BE2C (cell line): ENCODE measurements at regions not wholly inside any gene's neighbourhood (a gene's known extent, or its start where the extent isn't known, plus 50 kb on each side); places are given as distances from the start of the nearest gene placed in this dataset.

Experiments used
- DNase-seq: peaks from one replicate; pipeline ENCODE4 v3.0.0-alpha.2; 2020
- H3K27me3 ChIP-seq: fragments of 250-450 bp; sonication (Bioruptor Pico); 2 replicates; pipeline ENCODE4 v1.5.1; 2020; ENCODE audit warnings: mild to moderate bottlenecking
- H3K36me3 ChIP-seq: fragments of 250-450 bp; sonication (Bioruptor Pico); 2 replicates; pipeline ENCODE4 v1.5.1; 2020; ENCODE audit warnings: mild to moderate bottlenecking
- H3K4me1 ChIP-seq: fragments of 250-450 bp; sonication (Bioruptor Pico); 2 replicates; pipeline ENCODE4 v1.5.1; 2020
- H3K4me3 ChIP-seq: 2 replicates; pipeline ENCODE4 v1.5.1; 2011; ENCODE audit warnings: low read depth, low read length
- H3K9me3 ChIP-seq: fragments of 250-450 bp; sonication (Bioruptor Pico); 2 replicates; pipeline ENCODE4 v1.5.1; 2020
- CTCF ChIP-seq: IDR thresholded peaks from 2 replicates; pipeline ENCODE4 v1.5.1; 2012; ENCODE audit warnings: mild to moderate bottlenecking, low read depth, low read length

GRCh38 chr16:13633391-13633861, 286.5 kb upstream of the ERCC4 start:
- no peak for DNase-seq
- Histone ChIP-seq H3K9me3 (no peaks in the 10 kb centered on the region), H3K27me3 (no peaks in the 10 kb centered on the region), H3K4me1 (no peaks in the 10 kb centered on the region), H3K4me3 (no peak overlapping the region), H3K36me3 (no peaks in the 10 kb centered on the region)
- no peak for TF ChIP-seq CTCF

DNA sequence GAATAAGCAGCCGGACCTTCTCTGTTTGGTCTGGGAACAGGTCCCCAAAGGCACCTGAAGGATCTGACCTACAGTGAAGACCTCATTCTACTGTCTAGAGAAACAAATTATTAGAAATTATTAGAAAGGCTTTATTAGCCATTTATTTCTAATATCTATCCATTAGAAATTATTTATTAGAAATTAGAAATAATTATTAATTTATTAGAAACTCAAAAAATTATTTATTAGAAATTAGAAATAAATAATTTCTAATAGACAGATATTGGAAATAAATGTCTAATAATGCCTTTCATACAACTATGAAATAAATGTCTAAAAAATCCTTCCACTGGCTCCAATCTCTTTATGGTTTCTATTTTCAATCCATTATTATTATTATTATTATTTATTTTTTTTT, 285.7 kb upstream of the ERCC4 start:
- no peaks in the 10 kb centered on the region for H3K27me3 ChIP-seq
- H3K4me3 ChIP-seq, result no peak overlapping the region
- no peak for TF ChIP-seq CTCF
- no peak for DNase-seq
- H3K36me3 ChIP-seq, result no peaks in the 10 kb centered on the region
- no peaks in the 10 kb centered on the region for H3K4me1 ChIP-seq
- H3K9me3 ChIP-seq, result no peaks in the 10 kb centered on the region

DNA sequence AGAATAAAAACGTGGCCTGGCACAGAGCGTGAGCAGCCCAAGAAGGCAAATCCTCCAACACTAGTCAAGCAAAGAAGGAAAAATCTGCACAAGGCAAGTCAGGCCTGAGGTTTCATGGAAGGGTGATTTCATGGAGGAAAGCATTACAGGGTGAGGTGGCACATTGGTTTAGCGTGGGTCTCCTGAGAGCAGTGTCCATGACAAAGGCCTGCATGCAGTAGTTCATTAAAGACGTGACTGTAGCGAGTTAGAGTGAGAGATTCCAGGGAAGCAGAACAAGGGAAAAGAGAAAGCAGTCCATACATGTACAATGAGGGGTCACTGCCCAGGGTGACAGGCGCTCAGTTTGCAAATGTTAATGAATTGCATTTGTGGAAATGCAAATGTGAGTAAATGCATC, 285.0 kb upstream of the ERCC4 start:
- no peaks in the 10 kb centered on the region for H3K36me3 ChIP-seq
- H3K27me3 ChIP-seq, result no peaks in the 10 kb centered on the region
- no peaks in the 10 kb centered on the region for H3K4me1 ChIP-seq
- H3K9me3 ChIP-seq, result no peaks in the 10 kb centered on the region
- DNase-seq, result no peak
- no peak for TF ChIP-seq CTCF
- no peak overlapping the region for H3K4me3 ChIP-seq

GRCh38 chr16:13638218-13638617, 281.7 kb upstream of the ERCC4 start:
- no peak overlapping the region for H3K4me3 ChIP-seq
- H3K9me3 ChIP-seq, result no peaks in the 10 kb centered on the region
- DNase-seq, result no peak
- H3K27me3 ChIP-seq, result no peaks in the 10 kb centered on the region
- TF ChIP-seq CTCF, result no peak
- no peaks in the 10 kb centered on the region for H3K4me1 ChIP-seq
- no peaks in the 10 kb centered on the region for H3K36me3 ChIP-seq

GRCh38 chr16:13643412-13643811, 276.5 kb upstream of the ERCC4 start:
- TF ChIP-seq CTCF, result no peak
- H3K4me1 ChIP-seq, result no peaks in the 10 kb centered on the region
- H3K27me3 ChIP-seq, result no peaks in the 10 kb centered on the region
- H3K36me3 ChIP-seq, result no peaks in the 10 kb centered on the region
- no peaks in the 10 kb centered on the region for H3K9me3 ChIP-seq
- DNase-seq, result no peak
- no peak overlapping the region for H3K4me3 ChIP-seq

GRCh38 chr16:13645601-13646245, 274.2 kb upstream of the ERCC4 start:
- DNase-seq, result no peak
- H3K4me3 ChIP-seq, result no peak overlapping the region
- no peaks in the 10 kb centered on the region for H3K4me1 ChIP-seq
- H3K27me3 ChIP-seq, result no peaks in the 10 kb centered on the region
- no peaks in the 10 kb centered on the region for H3K36me3 ChIP-seq
- no peaks in the 10 kb centered on the region for H3K9me3 ChIP-seq
- no peak for TF ChIP-seq CTCF
